Natural killer cell treated with Interleukin-12 subunit alpha and Interleukin-12 subunit beta and Interleukin-15 and Interleukin-18, amount 100 ng/mL, for 72 hours (primary cell): ENCODE measurements at regions not wholly inside any gene's neighbourhood (a gene's known extent, or its start where the extent isn't known, plus 50 kb on each side); places are given as distances from the start of the nearest gene placed in this dataset.
"Not testable (repeated sequence)": the region's sequence is repeated elsewhere in the genome, so short reads cannot be mapped to it uniquely, and the experiment has no call there.

Experiments used
- ATAC-seq, 2 donors: fragments of 150-1000 bp; cut with Tn5 transposase in 1 of 2; sonication (Bioruptor Pico), chemical (Tn5 transposase) in 1 of 2; 2 replicates each; pipeline ENCODE4 v1.10.0; 2021
- DNase-seq: peaks from one replicate; pipeline ENCODE4 v3.0.0; 2022; ENCODE audit warnings: low spot score
- H3K27ac Mint-ChIP-seq, 2 donors: 1 replicate in 1 of 2; 2 replicates in 1 of 2; pipeline ENCODE4 v1.8.0; 2022; ENCODE audit warnings: mixed read lengths in 2 of 2, mild to moderate bottlenecking in 1 of 2, moderate library complexity in 1 of 2
- H3K27me3 Mint-ChIP-seq, 2 donors: 1 replicate in 1 of 2; 2 replicates in 1 of 2; pipeline ENCODE4 v1.8.0; 2022; ENCODE audit warnings: mixed read lengths in 2 of 2
- H3K36me3 Mint-ChIP-seq: one replicate; pipeline ENCODE4 v1.8.0; 2022; ENCODE audit warnings: mixed read lengths
- H3K4me1 Mint-ChIP-seq, 2 donors: 1 replicate in 1 of 2; 2 replicates in 1 of 2; pipeline ENCODE4 v1.8.0; 2022; ENCODE audit warnings: low read depth in 2 of 2, mixed read lengths in 2 of 2, mild to moderate bottlenecking in 1 of 2
- H3K4me3 Mint-ChIP-seq: one replicate; pipeline ENCODE4 v1.8.0; 2022; ENCODE audit warnings: mixed read lengths
- H3K9me3 Mint-ChIP-seq: 2 replicates; pipeline ENCODE4 v1.8.0; 2022; ENCODE audit warnings: mixed read lengths

GRCh38 chr3:26202169-26202568, 412.3 kb downstream of the OXSM start:
- no peak for ATAC-seq
- Mint-ChIP-seq H3K4me3 (no peak overlapping the region), H3K27me3 (no peaks in the 10 kb centered on the region), H3K9me3 (peaks cover 12% of the 10 kb centered on the region), H3K27ac (no peak overlapping the region), H3K36me3 (peaks cover 4% of the 10 kb centered on the region), H3K4me1 (no peaks in the 10 kb centered on the region)
- DNase-seq: no peak

DNA sequence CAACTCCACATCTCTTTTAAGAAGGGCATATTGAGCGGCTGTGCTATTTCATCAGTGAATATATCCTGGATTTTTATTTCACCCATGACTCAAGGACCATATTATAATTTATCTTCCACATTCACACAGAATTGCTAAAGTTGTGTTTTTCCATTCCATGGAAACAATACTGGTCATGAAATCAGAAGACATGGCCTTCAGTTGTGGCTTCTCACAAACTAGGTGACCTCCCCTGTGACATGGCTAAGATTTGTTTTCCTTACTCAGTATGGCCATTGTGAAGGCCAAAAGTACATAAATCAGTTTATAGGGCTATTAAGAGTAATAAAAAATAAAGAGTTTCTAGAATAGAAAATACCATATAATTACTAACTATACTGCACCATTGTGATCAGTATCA, 415.6 kb downstream of the OXSM start:
- no peak overlapping the region for H3K4me3 Mint-ChIP-seq
- DNase-seq: no peak
- no peak overlapping the region for H3K27ac Mint-ChIP-seq
- peaks cover 7% of the 10 kb centered on the region for H3K9me3 Mint-ChIP-seq
- ATAC-seq: no peak
- H3K27me3 Mint-ChIP-seq: no peaks in the 10 kb centered on the region
- H3K4me1 Mint-ChIP-seq: no peaks in the 10 kb centered on the region
- H3K36me3 Mint-ChIP-seq: no peaks in the 10 kb centered on the region

- DNase-seq (no peak), ATAC-seq (no peak)
- peaks cover 19% of the 10 kb centered on the region for H3K9me3 Mint-ChIP-seq
- H3K27me3 Mint-ChIP-seq: no peaks in the 10 kb centered on the region
- H3K27ac Mint-ChIP-seq: no peak overlapping the region
- no peaks in the 10 kb centered on the region for H3K36me3 Mint-ChIP-seq
- no peak overlapping the region for H3K4me3 Mint-ChIP-seq
- no peaks in the 10 kb centered on the region for H3K4me1 Mint-ChIP-seq
Observed at GRCh38 chr3:26208201-26208600, 414.4 kb upstream of the LRRC3B start.

DNA sequence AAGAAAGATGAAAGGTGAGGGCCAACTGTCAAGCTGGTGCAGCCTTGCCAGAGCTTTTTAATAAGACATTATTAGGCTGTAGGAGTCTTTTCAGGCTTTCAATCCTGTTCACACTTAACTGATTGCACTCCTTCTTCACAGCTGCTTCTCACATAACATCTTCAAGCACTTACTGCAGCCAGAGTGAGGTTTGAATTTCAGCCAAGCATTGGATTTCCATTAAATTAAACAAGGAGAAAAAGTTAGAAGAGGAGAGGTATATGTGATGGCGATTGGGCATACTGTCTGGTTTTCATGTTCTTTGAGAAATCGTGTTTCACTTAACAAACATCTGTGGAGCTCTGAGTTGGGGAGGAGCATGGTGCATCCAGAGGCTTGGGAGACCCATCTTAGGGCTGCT, 392.8 kb upstream of the LRRC3B start:
- ATAC-seq (no peak), DNase-seq (no peak)
- Mint-ChIP-seq H3K27ac (no peak overlapping the region), H3K27me3 (no peaks in the 10 kb centered on the region), H3K4me3 (no peak overlapping the region), H3K9me3 (peaks cover 3% of the 10 kb centered on the region), H3K4me1 (no peaks in the 10 kb centered on the region), H3K36me3 (no peaks in the 10 kb centered on the region)

DNA sequence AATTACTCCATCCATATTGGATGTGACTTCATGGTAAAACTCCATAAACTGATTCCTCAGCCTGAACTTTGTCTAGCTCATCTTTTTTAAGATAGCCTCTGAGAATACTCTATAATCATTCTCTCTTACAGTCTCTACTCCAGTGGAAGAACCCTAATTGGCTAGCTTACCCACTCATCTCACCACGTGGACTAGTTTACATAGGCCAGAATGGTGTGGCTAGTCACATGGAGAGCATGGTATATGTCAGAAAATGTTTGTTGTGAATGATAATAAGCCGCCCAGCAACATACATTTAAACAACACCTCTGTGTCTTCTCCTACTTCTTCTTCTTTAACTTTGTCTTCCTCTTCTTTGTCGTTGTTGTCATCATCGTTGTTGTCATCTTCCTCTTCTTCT, 389.2 kb upstream of the LRRC3B start:
- Mint-ChIP-seq H3K36me3 (no peaks in the 10 kb centered on the region), H3K27ac (no peak overlapping the region)

DNA sequence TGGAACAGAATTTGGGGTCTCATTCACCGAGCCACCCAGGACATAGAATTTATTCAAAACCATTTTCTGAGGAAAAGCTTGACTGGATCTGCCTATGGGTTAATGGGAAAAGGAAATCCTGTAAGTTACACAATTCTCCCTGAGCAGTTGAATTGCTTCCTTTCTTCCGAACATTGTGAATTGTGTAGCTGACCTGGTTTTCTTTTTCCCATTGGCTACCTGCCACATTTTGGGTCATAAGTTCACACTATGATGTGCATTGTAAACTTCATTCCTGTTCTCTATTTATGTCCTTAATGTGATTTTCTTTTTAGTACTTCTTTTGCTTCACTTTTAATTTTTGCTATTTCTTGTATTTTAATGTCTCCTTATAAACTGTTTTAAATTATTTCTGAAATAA, 386.0 kb upstream of the LRRC3B start:
- Mint-ChIP-seq H3K27me3 (no peaks in the 10 kb centered on the region), H3K36me3 (no peaks in the 10 kb centered on the region), H3K27ac (no peak overlapping the region), H3K4me1 (no peaks in the 10 kb centered on the region), H3K4me3 (no peak overlapping the region), H3K9me3 (peaks cover 4% of the 10 kb centered on the region)
- ATAC-seq: no peak
- no peak for DNase-seq

More for the DNA sequence above, 389.2 kb upstream of the LRRC3B start:
- no peaks in the 10 kb centered on the region for H3K4me1 Mint-ChIP-seq
- no peak overlapping the region for H3K4me3 Mint-ChIP-seq
- H3K27me3 Mint-ChIP-seq: no peaks in the 10 kb centered on the region
- H3K9me3 Mint-ChIP-seq: peaks cover 4% of the 10 kb centered on the region
- DNase-seq (no peak), ATAC-seq (no peak)

DNA sequence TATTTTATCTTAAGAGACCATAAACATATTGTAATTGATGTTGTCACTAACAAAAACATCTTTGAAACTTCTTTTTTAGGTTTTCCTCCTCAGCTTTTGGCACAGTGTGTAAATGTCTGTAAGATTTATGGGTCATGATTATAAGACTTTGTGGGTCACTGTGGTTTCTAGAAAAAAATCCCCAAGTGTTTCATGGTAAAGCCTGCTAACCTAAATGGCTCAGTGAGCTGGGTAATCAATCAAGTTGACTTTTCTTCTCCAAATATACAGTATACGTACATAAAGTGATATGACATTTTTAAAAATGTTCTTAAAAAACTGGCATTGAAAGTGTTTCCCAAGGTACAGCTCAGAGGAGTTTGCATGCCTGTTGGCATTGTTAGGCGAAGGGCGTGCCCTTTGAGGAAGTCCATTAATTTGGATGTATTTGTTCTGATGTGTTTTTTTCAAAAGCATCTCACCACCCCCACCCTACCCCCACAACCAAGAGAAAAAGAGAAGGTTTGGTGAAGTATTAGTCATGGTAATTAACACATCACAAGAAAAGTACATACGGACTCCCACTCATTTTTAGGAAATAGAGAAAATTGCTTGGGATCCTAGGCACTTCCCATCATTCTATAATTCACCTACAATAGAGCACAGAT, 385.4 kb upstream of the LRRC3B start:
- no peak overlapping the region for H3K27ac Mint-ChIP-seq

GRCh38 chr3:26244586-26244985, 378.0 kb upstream of the LRRC3B start:
- H3K4me3 Mint-ChIP-seq, H3K9me3 Mint-ChIP-seq, H3K27me3 Mint-ChIP-seq, H3K27ac Mint-ChIP-seq, H3K36me3 Mint-ChIP-seq, H3K4me1 Mint-ChIP-seq, DNase-seq, ATAC-seq: not testable (repeated sequence)

More for the DNA sequence above, 385.4 kb upstream of the LRRC3B start:
- no peak overlapping the region for H3K4me3 Mint-ChIP-seq
- DNase-seq (no peak), ATAC-seq (no peak)
- no peaks in the 10 kb centered on the region for H3K4me1 Mint-ChIP-seq
- H3K36me3 Mint-ChIP-seq: peaks cover 3% of the 10 kb centered on the region
- no peaks in the 10 kb centered on the region for H3K27me3 Mint-ChIP-seq
- H3K9me3 Mint-ChIP-seq: peaks cover 7% of the 10 kb centered on the region

DNA sequence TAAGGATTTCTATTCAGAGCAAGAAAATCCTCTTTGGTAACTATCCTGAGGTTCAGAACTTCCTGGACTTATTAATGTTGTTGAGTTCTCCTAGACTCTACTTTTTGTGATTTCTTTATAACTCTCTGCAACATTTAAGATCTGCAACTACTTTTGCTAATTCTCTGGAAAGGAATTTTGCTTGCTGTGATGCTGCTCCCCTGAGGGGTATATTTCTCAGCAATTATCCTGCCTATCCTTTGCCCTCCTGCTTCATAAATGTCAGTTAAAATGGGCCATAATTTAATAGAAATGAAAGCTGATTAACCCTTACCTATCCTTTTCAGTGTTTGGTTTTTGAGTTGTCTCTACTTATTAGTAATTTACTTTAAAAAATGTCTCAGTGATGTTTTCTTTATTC, 377.3 kb upstream of the LRRC3B start:
- Mint-ChIP-seq H3K4me1 (no peaks in the 10 kb centered on the region), H3K4me3 (no peak overlapping the region)
- DNase-seq: no peak

GRCh38 chr3:26246901-26247300, 375.7 kb upstream of the LRRC3B start:
- H3K9me3 Mint-ChIP-seq: peaks cover 6% of the 10 kb centered on the region
- H3K36me3 Mint-ChIP-seq: peaks cover 9% of the 10 kb centered on the region
- H3K4me1 Mint-ChIP-seq: no peaks in the 10 kb centered on the region
- no peaks in the 10 kb centered on the region for H3K27me3 Mint-ChIP-seq
- ATAC-seq (no peak), DNase-seq (no peak)
- H3K4me3 Mint-ChIP-seq: no peak overlapping the region
- H3K27ac Mint-ChIP-seq: no peak overlapping the region

More for the DNA sequence above, 377.3 kb upstream of the LRRC3B start:
- no peaks in the 10 kb centered on the region for H3K27me3 Mint-ChIP-seq
- ATAC-seq: no peak
- H3K9me3 Mint-ChIP-seq: peaks cover 7% of the 10 kb centered on the region
- H3K36me3 Mint-ChIP-seq: peaks cover 10% of the 10 kb centered on the region
- H3K27ac Mint-ChIP-seq: no peak overlapping the region

DNA sequence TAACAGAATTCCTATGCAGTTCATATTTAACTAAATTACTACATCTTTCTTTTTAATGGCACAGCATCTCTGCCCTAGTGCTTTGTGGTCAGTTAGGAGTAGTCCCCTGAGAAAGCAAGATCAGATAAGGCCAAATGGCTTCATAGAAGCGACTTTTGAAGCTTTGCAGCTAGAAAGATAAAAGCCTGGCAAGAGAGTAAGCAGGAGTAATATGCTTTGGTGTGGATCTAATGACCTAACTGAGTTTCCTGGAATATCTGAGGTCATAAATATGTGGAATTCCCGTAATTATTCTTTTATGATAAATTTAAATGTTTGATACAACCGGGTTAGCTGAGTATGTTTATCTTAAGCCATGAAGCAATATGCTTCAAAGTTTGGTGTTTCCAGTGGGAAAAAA, 374.9 kb upstream of the LRRC3B start:
- H3K4me3 Mint-ChIP-seq: no peak overlapping the region
- no peak for DNase-seq
- peaks cover 2% of the 10 kb centered on the region for H3K9me3 Mint-ChIP-seq

DNA sequence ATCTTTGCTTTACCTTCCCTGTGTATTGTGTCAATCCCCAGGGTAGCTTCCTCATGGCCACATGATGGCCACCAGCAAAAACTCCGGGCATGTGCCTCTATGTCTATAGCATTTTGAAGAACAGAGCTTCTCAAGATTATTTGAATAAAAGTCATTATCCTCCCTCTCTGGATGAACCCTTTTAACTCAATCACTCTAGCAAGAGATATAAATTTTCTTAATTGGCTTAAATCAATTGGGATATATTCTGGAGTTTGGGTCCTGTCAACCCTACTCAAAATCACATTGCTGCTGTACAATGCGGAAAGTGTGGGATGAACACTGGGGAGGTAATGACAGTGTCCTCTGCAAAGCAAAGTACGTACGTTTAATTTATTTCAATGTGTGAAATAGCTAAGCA, 370.6 kb upstream of the LRRC3B start:
- Mint-ChIP-seq H3K4me1 (no peaks in the 10 kb centered on the region), H3K27ac (no peak overlapping the region), H3K9me3 (peaks cover 4% of the 10 kb centered on the region), H3K36me3 (no peaks in the 10 kb centered on the region), H3K27me3 (no peaks in the 10 kb centered on the region), H3K4me3 (no peak overlapping the region)
- DNase-seq: no peak
- ATAC-seq: no peak

More for the DNA sequence above, 374.9 kb upstream of the LRRC3B start:
- Mint-ChIP-seq H3K27me3 (no peaks in the 10 kb centered on the region), H3K27ac (no peak overlapping the region), H3K36me3 (peaks cover 5% of the 10 kb centered on the region), H3K4me1 (no peaks in the 10 kb centered on the region)
- ATAC-seq: no peak

- Mint-ChIP-seq H3K9me3 (peaks cover 10% of the 10 kb centered on the region), H3K36me3 (no peaks in the 10 kb centered on the region)
Observed at GRCh38 chr3:26256224-26256623, 366.3 kb upstream of the LRRC3B start.

DNA sequence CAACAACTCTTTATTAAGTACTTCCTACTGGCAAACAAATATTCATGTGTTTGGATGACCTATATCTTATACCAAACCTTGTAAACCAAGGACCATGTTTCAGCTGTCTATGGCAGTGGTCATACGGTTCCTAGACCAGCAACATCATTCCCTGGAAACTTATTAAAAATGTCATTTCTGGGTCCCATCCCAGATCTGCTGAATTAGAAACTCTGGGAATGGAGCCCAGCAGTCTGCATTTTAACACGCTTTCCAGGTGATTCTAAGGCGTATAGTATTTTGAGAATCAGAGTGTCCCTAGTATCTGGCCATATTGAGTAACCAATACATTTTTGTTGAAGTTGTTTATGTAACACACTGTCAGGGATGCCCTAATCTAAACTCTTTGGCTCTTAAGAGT, 363.4 kb upstream of the LRRC3B start:
- no peaks in the 10 kb centered on the region for H3K36me3 Mint-ChIP-seq
- peaks cover 14% of the 10 kb centered on the region for H3K9me3 Mint-ChIP-seq
- ATAC-seq: no peak
- H3K4me3 Mint-ChIP-seq: no peak overlapping the region
- H3K27ac Mint-ChIP-seq: no peak overlapping the region
- DNase-seq: no peak
- H3K4me1 Mint-ChIP-seq: no peaks in the 10 kb centered on the region
- no peaks in the 10 kb centered on the region for H3K27me3 Mint-ChIP-seq

More at GRCh38 chr3:26256224-26256623, 366.3 kb upstream of the LRRC3B start:
- Mint-ChIP-seq H3K4me3 (no peak overlapping the region), H3K27ac (no peak overlapping the region), H3K27me3 (no peaks in the 10 kb centered on the region), H3K4me1 (no peaks in the 10 kb centered on the region)
- ATAC-seq (no peak), DNase-seq (no peak)

GRCh38 chr3:26260139-26260538, 362.4 kb upstream of the LRRC3B start:
- Mint-ChIP-seq H3K27ac (no peak overlapping the region), H3K27me3 (no peaks in the 10 kb centered on the region), H3K4me1 (no peaks in the 10 kb centered on the region), H3K36me3 (no peaks in the 10 kb centered on the region), H3K9me3 (peaks cover 13% of the 10 kb centered on the region), H3K4me3 (no peak overlapping the region)
- DNase-seq (no peak), ATAC-seq (no peak)
